Thyroid gland (tissue), 4 donors: ENCODE measurements at regions not wholly inside any gene's neighbourhood (a gene's known extent, or its start where the extent isn't known, plus 50 kb on each side); places are given as distances from the start of the nearest gene placed in this dataset.
"Not testable (repeated sequence)": the region's sequence is repeated elsewhere in the genome, so short reads cannot be mapped to it uniquely, and the experiment has no call there.

Experiments
- DNase-seq, 2 donors: peaks; one replicate each; pipeline ENCODE4 v3.0.0-alpha.2; 2019
- H3K27ac ChIP-seq, 3 donors: fragments of 200-600 bp; sonication (generic); 1 replicate in 2 of 3; 2 replicates in 1 of 3; pipeline ENCODE4 v1.5.1; 2016 to 2019; ENCODE audit warnings: mild to moderate bottlenecking in 1 of 3, moderate library complexity in 1 of 3
- H3K27me3 ChIP-seq: fragments of 200-600 bp; sonication (generic); one replicate; pipeline ENCODE4 v1.5.1; 2019
- H3K36me3 ChIP-seq, 2 donors: fragments of 200-600 bp; sonication (generic); one replicate each; pipeline ENCODE4 v1.5.1; 2016 to 2019
- H3K4me1 ChIP-seq, 2 donors: fragments of 200-600 bp; sonication (generic); one replicate each; pipeline ENCODE4 v1.5.1; 2017 to 2019
- H3K4me3 ChIP-seq, 3 donors: fragments of 200-600 bp; sonication (generic); replicated peaks in 1 of 3; 1 replicate in 2 of 3; 2 replicates in 1 of 3; pipeline ENCODE4 v1.5.1; 2016; ENCODE audit warnings: mild to moderate bottlenecking in 1 of 3
- H3K9me3 ChIP-seq: fragments of 200-600 bp; sonication (generic); one replicate; pipeline ENCODE4 v1.5.1; 2017
- POLR2A ChIP-seq, 2 donors: fragments of 450-650 bp; IDR thresholded peaks; one replicate each; pipeline ENCODE4 v1.6.1; 2017; ENCODE audit warnings: antibody characterized with exemption in 2 of 2, mild to moderate bottlenecking in 2 of 2, moderate library complexity in 1 of 2
- WGBS, 2 donors: methylation state at CpG; one replicate each; pipeline ENCODE4 v1.1.5; 2017; 5-methylcytosine and 5-hydroxymethylcytosine counted together
- intact Hi-C: fragments of 100-400 bp; cut with DNase I; formaldehyde crosslinking; loops from one replicate; pipeline ENCODE4 v1.15.1; 2023
- TF ChIP-seq, protein P1 (sequence below), 6 experiments: fragments of 200-600 bp in 3 of 6; fragments of 450-650 bp in 3 of 6; sonication (generic) in 3 of 6; IDR thresholded peaks; one replicate each; pipeline ENCODE4 v1.5.1; 2016 to 2019; ENCODE audit warnings: antibody characterized with exemption in 6 of 6, mild to moderate bottlenecking in 2 of 6, inconsistent platforms in 1 of 6, moderate library complexity in 1 of 6

DNA sequence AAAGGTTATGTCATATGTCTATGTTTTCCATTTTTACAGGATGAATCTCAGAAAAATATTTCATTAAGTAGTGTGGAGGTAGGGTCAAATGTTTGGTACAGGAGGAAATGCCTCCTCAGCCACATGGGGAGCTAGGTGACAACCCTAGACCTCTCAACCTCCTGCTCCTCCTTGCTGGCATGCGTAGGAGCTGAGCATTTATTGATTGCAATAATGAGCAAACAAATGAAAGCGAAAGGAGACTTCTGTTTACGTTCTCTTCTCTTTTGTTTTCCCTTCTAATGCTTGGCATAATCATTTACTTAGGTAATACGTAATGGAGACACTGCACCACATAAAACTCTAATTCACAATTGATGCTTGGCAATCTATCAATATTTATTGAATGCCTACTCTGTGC, 95.1 kb upstream of the CCBE1 start:
- no peak for DNase-seq
- intact Hi-C loops, result no loop called here
- H3K36me3 ChIP-seq, result no peaks in the 10 kb centered on the region
- H3K4me1 ChIP-seq, result no peaks in the 10 kb centered on the region
- no peak overlapping the region for H3K27ac ChIP-seq
- H3K4me3 ChIP-seq, result no peak overlapping the region
- no peak for TF ChIP-seq POLR2A (IDR thresholded peaks at IDR 0.05)
- TF ChIP-seq, protein P1, sequence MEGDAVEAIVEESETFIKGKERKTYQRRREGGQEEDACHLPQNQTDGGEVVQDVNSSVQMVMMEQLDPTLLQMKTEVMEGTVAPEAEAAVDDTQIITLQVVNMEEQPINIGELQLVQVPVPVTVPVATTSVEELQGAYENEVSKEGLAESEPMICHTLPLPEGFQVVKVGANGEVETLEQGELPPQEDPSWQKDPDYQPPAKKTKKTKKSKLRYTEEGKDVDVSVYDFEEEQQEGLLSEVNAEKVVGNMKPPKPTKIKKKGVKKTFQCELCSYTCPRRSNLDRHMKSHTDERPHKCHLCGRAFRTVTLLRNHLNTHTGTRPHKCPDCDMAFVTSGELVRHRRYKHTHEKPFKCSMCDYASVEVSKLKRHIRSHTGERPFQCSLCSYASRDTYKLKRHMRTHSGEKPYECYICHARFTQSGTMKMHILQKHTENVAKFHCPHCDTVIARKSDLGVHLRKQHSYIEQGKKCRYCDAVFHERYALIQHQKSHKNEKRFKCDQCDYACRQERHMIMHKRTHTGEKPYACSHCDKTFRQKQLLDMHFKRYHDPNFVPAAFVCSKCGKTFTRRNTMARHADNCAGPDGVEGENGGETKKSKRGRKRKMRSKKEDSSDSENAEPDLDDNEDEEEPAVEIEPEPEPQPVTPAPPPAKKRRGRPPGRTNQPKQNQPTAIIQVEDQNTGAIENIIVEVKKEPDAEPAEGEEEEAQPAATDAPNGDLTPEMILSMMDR (IDR thresholded peaks at IDR 0.05), result no peak
- no peaks in the 10 kb centered on the region for H3K27me3 ChIP-seq
- 91% methylated on average over 4 of the region's 4 CpGs for WGBS, 2 donors
- H3K9me3 ChIP-seq, result no peaks in the 10 kb centered on the region

DNA sequence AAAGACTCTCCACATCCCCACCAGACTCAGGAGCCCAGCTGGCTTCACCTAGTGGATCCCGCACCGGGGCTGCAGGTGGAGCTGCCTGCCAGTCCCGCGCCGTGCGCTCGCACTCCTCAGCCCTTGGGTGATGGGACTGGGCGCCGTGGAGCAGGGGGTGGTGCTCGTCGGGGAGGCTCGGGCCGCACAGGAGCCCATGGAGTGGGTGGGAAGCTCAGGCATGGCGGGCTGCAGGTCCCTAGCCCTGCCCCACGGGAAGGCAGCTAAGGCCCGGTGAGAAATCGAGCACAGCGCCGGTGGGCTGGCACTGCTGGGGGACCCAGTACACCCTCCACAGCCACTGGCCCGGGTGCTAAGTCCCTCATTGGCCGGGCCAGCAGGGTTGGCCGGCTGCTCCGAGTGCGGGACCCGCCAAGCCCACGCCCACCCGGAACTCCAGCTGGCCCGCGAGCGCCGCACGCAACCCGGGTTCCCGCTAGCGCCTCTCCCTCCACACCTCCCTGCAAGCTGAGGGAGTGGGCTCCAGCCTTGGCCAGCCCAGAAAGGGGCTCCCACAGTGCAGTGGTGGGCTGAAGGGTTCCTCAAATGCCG, 93.2 kb upstream of the CCBE1 start:
- DNase-seq, result not testable (repeated sequence)
- 100% methylated on average over 3 to 7 of the region's 36 CpGs for WGBS, 2 donors

DNA sequence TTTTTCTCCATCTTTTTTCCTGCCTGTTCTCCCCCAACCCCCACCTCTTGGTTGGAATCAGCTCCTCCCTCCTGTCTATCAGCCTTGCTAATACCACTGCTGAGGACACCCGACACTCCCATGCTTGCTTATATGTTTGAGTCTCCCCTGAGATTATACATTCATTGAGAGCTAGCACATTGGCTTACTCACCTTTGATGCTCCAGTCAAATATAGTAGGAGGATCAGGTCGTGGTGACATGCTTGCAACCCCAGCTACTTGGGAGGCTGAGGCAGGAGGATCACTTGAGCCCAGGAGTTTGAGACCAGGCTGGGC, 91.5 kb upstream of the CCBE1 start:
- H3K9me3 ChIP-seq, result no peaks in the 10 kb centered on the region
- intact Hi-C loops, result no loop called here
- H3K27ac ChIP-seq, result no peak overlapping the region
- TF ChIP-seq POLR2A (IDR thresholded peaks at IDR 0.05), result no peak
- TF ChIP-seq, protein P1 (IDR thresholded peaks at IDR 0.05), result no peak
- no peaks in the 10 kb centered on the region for H3K4me1 ChIP-seq
- 89 to 91% methylated on average over 1 to 2 of the region's 2 CpGs for WGBS, 2 donors
- H3K36me3 ChIP-seq, result no peaks in the 10 kb centered on the region
- no peaks in the 10 kb centered on the region for H3K27me3 ChIP-seq
- H3K4me3 ChIP-seq, result no peak overlapping the region
- no peak for DNase-seq

More for the DNA sequence above, 93.2 kb upstream of the CCBE1 start:
- H3K27me3 ChIP-seq, H3K27ac ChIP-seq, H3K4me3 ChIP-seq, intact Hi-C loops, H3K9me3 ChIP-seq, H3K36me3 ChIP-seq, H3K4me1 ChIP-seq: not testable (repeated sequence)

DNA sequence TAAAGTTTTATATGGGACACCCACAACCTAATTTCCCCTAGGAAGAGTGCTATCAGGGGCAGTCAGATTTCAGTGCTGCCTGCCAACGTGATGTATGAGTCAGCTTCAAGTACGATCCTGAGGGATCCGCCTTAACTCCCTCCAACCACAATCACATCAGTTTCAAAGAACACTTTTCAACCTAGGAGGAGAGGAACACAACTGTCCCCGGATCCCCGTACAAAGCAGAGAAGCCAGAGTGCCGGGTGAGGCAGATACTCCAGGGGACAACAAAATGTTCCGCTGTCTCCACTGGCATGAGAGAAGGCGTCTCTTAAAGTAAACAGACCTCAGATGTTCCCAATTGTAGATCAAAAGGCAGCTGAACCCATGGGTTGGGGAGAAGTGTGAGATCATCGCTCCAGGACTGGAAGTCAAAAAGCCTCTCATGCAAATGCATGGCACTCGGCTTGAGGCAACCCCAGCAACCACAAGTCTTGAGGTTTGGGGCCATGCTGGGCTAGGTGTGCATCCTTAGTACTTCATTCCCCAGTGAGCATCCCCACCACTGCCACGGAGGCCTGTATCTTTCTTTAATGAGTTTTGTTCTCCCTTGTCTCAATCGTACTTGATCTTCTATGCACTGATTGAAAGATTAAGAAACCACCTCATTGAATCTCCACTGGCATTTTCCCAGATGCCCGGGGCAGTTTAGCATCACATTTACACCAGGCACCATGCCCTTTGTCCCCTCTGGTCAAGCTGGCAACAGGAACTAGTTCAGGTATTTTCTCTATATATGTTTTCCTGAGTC, 91.0 kb upstream of the CCBE1 start:
- no peaks in the 10 kb centered on the region for H3K36me3 ChIP-seq
- DNase-seq, result no peak
- H3K27ac ChIP-seq, result no peak overlapping the region
- 46 to 49% methylated on average over 13 of the region's 13 CpGs for WGBS, 2 donors
- TF ChIP-seq, protein P1 (IDR thresholded peaks at IDR 0.05), result no peak
- no peak for TF ChIP-seq POLR2A (IDR thresholded peaks at IDR 0.05)
- no peak overlapping the region for H3K4me3 ChIP-seq
- H3K9me3 ChIP-seq, result no peaks in the 10 kb centered on the region
- intact Hi-C loops, result no loop called here
- no peaks in the 10 kb centered on the region for H3K4me1 ChIP-seq
- H3K27me3 ChIP-seq, result no peaks in the 10 kb centered on the region

DNA sequence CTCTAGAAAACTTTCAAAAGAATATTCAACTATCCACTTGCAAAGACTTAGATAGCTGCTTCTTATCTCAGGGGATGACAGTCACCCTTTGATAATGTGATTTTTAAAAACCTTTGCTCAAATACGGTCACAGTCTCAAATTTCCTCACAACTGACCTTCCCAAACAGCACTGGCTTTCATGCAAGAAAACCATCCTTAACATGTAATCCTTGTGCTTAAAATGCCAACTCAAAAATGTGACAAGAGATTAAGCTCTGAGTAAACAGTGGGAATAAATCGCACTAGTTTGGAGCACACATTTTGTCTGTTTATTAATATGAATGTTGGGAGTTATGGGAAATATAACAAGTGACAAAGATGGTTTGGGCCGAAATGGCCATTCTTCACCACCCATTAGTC, 87.5 kb upstream of the CCBE1 start:
- Histone ChIP-seq H3K36me3 (no peaks in the 10 kb centered on the region), H3K27ac (no peak overlapping the region), H3K4me1 (no peaks in the 10 kb centered on the region), H3K27me3 (no peaks in the 10 kb centered on the region), H3K9me3 (no peaks in the 10 kb centered on the region), H3K4me3 (no peak overlapping the region)
- TF ChIP-seq, protein P1 (IDR thresholded peaks at IDR 0.05), result no peak
- TF ChIP-seq POLR2A (IDR thresholded peaks at IDR 0.05), result no peak
- intact Hi-C loops, result no loop called here
- no peak for DNase-seq
- WGBS, 2 donors, result 78 to 81% methylated on average over 3 of the region's 3 CpGs
